Activated T-helper 2 cell treated with anti-CD3 and anti-CD28 coated beads, Interferon-gamma antibody, Interleukin-2, Interleukin-4, amounts not matched to agents 10 μg/mL and 5 μg/mL and 100 μg/mL, durations not matched to agents 14 hours and 24 hours and 36 hours (primary cell): ENCODE measurements at regions not wholly inside any gene's neighbourhood (a gene's known extent, or its start where the extent isn't known, plus 50 kb on each side); places are given as distances from the start of the nearest gene placed in this dataset.

Experiments
- DNase-seq: peaks from one replicate; pipeline ENCODE4 v3.0.0; 2021; ENCODE audit warnings: low spot score
- H3K27ac Mint-ChIP-seq: one replicate; pipeline ENCODE4 v1.8.0; 2021; ENCODE audit warnings: mixed read lengths
- H3K27me3 Mint-ChIP-seq: one replicate; pipeline ENCODE4 v1.8.0; 2021; ENCODE audit warnings: low read depth, mixed read lengths
- H3K36me3 Mint-ChIP-seq: one replicate; pipeline ENCODE4 v1.8.0; 2021; ENCODE audit warnings: low read depth, mixed read lengths
- H3K4me1 Mint-ChIP-seq: one replicate; pipeline ENCODE4 v1.8.0; 2021; ENCODE audit warnings: low read depth, mixed read lengths
- H3K4me3 Mint-ChIP-seq: one replicate; pipeline ENCODE4 v1.8.0; 2021; ENCODE audit warnings: low read depth, mild to moderate bottlenecking, moderate library complexity, mixed read lengths
- H3K9me3 Mint-ChIP-seq: one replicate; pipeline ENCODE4 v1.8.0; 2021; ENCODE audit warnings: mixed read lengths
- intact Hi-C: fragments of 100-400 bp; cut with micrococcal nuclease; formaldehyde crosslinking; loops from one replicate; pipeline ENCODE4 v1.15.1; 2023

GRCh38 chr12:126474703-126475102 lies 1409.5 kb downstream of the AACS start:
- H3K27ac Mint-ChIP-seq, result no peak overlapping the region
- no peaks in the 10 kb centered on the region for H3K36me3 Mint-ChIP-seq
- no peaks in the 10 kb centered on the region for H3K27me3 Mint-ChIP-seq
- H3K9me3 Mint-ChIP-seq, result peaks cover 42% of the 10 kb centered on the region
- H3K4me3 Mint-ChIP-seq, result no peak overlapping the region
- no peaks in the 10 kb centered on the region for H3K4me1 Mint-ChIP-seq
- intact Hi-C loops, result no loop called here
- DNase-seq, result no peak

DNA sequence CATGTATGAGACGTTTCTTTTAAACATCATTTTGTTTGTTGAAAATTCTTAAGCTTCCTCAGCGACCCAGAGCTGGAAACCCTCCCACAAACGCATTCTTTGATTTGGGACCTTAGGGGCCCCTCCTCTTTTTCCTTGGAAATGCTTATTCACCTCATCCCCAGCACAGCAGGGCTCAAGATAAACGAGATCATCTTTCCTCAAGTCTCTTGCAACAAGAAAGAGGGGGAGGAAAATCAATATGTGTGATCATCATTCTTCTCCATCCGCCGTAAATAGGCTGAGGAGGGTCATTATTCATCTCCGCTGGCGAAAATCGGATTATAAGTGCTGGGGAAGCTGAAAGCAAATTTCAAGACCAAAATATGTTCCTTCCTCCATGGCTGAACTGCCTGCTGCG lies 1415.2 kb downstream of the AACS start:
- H3K4me3 Mint-ChIP-seq, result no peak overlapping the region
- H3K9me3 Mint-ChIP-seq, result peaks cover 26% of the 10 kb centered on the region
- no peaks in the 10 kb centered on the region for H3K4me1 Mint-ChIP-seq
- DNase-seq, result no peak
- H3K27me3 Mint-ChIP-seq, result no peaks in the 10 kb centered on the region
- H3K36me3 Mint-ChIP-seq, result no peaks in the 10 kb centered on the region
- intact Hi-C loops, result no loop called here
- H3K27ac Mint-ChIP-seq, result no peak overlapping the region

- intact Hi-C loops, result no loop called here
- Mint-ChIP-seq H3K27ac (no peak overlapping the region), H3K4me3 (no peak overlapping the region), H3K36me3 (no peaks in the 10 kb centered on the region), H3K27me3 (no peaks in the 10 kb centered on the region), H3K9me3 (peaks cover 24% of the 10 kb centered on the region), H3K4me1 (no peaks in the 10 kb centered on the region)
- DNase-seq, result no peak
Measured at GRCh38 chr12:126481688-126482087, 1416.5 kb downstream of the AACS start.

GRCh38 chr12:126482238-126482889 lies 1417.1 kb downstream of the AACS start:
- H3K36me3 Mint-ChIP-seq, result no peaks in the 10 kb centered on the region
- no peaks in the 10 kb centered on the region for H3K27me3 Mint-ChIP-seq
- intact Hi-C loops, result no loop called here
- H3K9me3 Mint-ChIP-seq, result peaks cover 20% of the 10 kb centered on the region
- no peak overlapping the region for H3K4me3 Mint-ChIP-seq
- no peaks in the 10 kb centered on the region for H3K4me1 Mint-ChIP-seq
- H3K27ac Mint-ChIP-seq, result no peak overlapping the region
- no peak for DNase-seq

GRCh38 chr12:126483145-126484068 lies 1418.2 kb downstream of the AACS start:
- DNase-seq, result no peak
- H3K9me3 Mint-ChIP-seq, result peaks cover 12% of the 10 kb centered on the region
- intact Hi-C loops, result no loop called here
- no peak overlapping the region for H3K27ac Mint-ChIP-seq
- H3K27me3 Mint-ChIP-seq, result no peaks in the 10 kb centered on the region
- no peak overlapping the region for H3K4me3 Mint-ChIP-seq
- no peaks in the 10 kb centered on the region for H3K4me1 Mint-ChIP-seq
- H3K36me3 Mint-ChIP-seq, result no peaks in the 10 kb centered on the region

GRCh38 chr12:126487431-126487980 lies 1422.3 kb downstream of the AACS start:
- DNase-seq, result no peak
- H3K27me3 Mint-ChIP-seq, result no peaks in the 10 kb centered on the region
- H3K27ac Mint-ChIP-seq, result no peak overlapping the region
- H3K9me3 Mint-ChIP-seq, result peaks cover 16% of the 10 kb centered on the region
- intact Hi-C loops, result no loop called here
- no peaks in the 10 kb centered on the region for H3K4me1 Mint-ChIP-seq
- no peak overlapping the region for H3K4me3 Mint-ChIP-seq
- H3K36me3 Mint-ChIP-seq, result no peaks in the 10 kb centered on the region

DNA sequence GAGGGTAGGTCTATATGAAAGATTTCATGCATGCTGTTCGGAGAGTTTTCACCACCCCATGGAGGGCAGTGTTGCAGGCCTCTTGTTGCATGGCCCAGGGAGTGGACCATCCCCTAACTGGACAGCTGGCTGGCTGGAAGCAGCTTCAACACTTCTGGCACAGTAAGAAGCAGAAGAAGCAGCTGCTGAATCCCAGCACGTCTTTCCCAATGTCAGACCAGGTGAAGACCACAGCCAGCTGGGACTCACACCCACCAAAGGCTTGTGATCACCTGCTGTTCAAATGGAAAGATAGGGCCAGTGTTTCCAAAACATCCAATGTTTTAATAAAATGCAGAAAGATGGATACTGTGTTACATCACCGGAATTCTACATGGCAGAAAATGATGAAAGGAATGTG lies 1423.6 kb downstream of the AACS start:
- H3K36me3 Mint-ChIP-seq, result no peaks in the 10 kb centered on the region
- H3K4me1 Mint-ChIP-seq, result no peaks in the 10 kb centered on the region
- no peaks in the 10 kb centered on the region for H3K27me3 Mint-ChIP-seq
- no peak for DNase-seq
- H3K9me3 Mint-ChIP-seq, result peaks cover 16% of the 10 kb centered on the region
- intact Hi-C loops, result no loop called here
- no peak overlapping the region for H3K4me3 Mint-ChIP-seq
- no peak overlapping the region for H3K27ac Mint-ChIP-seq

DNA sequence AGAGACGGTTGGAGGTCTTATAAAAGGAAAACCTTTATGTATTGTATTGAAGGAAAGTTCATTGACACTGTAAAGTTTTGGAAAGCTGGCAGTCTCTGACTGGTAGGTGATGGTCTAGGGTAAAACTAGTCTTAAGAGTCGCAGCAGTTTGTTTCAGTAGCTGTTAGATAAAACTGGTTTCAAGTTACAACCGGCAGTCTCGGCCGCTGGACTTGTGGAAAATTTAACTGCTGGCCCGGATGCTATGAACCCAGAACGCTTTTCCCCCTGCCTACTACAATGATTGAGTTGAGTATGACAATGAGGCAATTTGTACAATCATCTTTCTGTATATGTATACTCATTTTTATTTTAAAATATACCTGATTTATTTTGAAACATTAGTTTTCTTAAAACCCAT lies 1426.9 kb downstream of the AACS start:
- Mint-ChIP-seq H3K27me3 (no peaks in the 10 kb centered on the region), H3K36me3 (no peaks in the 10 kb centered on the region), H3K4me3 (no peak overlapping the region), H3K4me1 (no peaks in the 10 kb centered on the region), H3K9me3 (peaks cover 12% of the 10 kb centered on the region), H3K27ac (no peak overlapping the region)
- intact Hi-C loops, result no loop called here
- DNase-seq, result no peak

DNA sequence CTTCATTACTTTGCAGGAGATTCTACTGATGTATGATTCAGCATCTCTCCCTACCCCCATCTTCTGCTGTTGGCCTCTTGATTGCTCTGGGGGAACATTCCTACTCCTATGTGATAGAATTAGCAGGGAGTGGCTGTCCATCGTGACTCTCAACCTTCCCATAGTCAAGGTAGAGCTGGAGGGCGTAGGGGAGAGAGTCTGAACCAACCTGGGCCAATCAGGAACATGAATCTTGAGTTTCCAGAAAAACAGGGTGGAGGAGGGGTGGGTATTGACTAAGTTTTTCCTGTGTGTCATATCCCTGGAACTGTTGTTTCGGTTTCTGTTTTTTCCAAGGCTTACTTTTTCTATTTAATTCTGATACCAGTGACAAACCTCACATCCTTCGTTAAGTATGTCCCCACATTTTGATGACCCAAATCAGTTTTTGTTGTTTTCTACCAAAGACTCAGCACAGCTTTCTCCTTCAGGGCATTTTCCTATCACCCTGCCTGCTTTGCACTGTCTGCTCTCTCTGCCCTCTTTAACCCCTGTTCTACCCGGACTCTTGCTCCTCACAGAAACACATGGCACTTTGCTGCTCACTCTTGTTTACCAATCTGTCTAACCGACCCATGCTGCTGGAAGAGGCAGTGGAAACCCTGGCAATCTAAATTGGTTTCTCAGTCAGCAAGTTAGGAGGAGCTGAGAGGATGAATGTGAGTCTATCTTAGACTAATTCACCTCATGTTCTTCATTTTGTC lies 1428.3 kb downstream of the AACS start:
- Mint-ChIP-seq H3K36me3 (no peaks in the 10 kb centered on the region), H3K27me3 (no peaks in the 10 kb centered on the region), H3K9me3 (peaks cover 12% of the 10 kb centered on the region), H3K4me1 (no peaks in the 10 kb centered on the region), H3K4me3 (no peak overlapping the region), H3K27ac (no peak overlapping the region)
- no peak for DNase-seq
- intact Hi-C loops, result no loop called here

DNA sequence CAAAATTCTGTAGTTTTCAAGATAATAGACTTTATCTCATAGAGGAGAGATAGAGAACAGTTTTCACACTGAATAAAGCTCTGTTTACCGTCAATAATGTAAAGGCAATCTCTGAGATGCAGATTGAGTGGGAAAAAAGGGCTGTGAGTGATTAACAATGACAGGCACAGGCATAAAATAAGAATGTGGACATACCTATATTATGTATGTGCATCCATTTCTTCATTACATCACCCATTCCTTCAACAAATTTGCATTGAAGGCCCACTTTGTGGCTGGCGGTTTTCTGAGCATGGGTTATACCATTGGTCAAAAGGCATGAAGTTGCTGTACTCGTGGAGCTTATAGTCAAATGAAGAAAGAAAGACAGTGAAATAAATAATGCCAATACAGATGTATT lies 1431.0 kb downstream of the AACS start:
- H3K4me3 Mint-ChIP-seq, result no peak overlapping the region
- H3K27ac Mint-ChIP-seq, result no peak overlapping the region
- H3K27me3 Mint-ChIP-seq, result no peaks in the 10 kb centered on the region
- H3K9me3 Mint-ChIP-seq, result peaks cover 9% of the 10 kb centered on the region
- intact Hi-C loops, result no loop called here
- no peaks in the 10 kb centered on the region for H3K36me3 Mint-ChIP-seq
- no peaks in the 10 kb centered on the region for H3K4me1 Mint-ChIP-seq
- no peak for DNase-seq

DNA sequence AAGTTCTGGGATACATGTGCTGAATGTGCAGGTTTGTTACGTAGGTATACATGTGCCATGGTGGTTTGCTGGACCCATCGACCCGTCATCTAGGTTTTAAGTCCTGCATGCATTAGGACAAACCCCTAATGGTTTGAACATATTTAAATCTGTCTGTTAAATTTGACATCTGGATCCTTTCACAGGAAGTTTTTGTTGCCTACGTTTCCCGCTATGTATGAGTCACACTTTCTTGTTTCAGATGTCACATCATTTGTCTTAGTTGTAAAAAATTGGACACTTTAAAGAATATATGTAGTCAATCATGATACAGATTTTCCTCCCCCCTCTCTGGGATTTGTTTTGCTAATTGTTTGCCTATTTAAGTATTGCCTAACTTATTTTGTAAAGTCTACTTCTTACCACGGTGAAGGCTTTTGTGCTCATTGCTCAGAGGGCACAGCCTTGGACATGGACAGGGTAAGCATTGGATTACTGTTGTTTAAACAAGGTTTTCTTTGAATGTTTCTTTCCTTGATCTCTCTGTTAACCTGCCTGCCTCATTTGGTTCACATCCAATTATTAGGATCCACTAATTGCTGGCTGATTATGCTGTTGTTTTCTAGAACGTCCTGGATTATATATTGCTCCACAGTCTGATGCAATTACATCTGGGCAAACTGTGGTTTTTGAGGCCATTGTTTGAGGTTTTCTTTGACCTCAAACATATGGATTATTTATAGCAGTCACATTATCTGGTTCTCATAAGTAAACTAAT lies 1441.4 kb downstream of the AACS start:
- Mint-ChIP-seq H3K27ac (no peak overlapping the region), H3K4me3 (no peak overlapping the region), H3K36me3 (no peaks in the 10 kb centered on the region), H3K27me3 (no peaks in the 10 kb centered on the region), H3K9me3 (peaks cover 31% of the 10 kb centered on the region), H3K4me1 (peaks cover 7% of the 10 kb centered on the region)
- DNase-seq, result no peak
- intact Hi-C loops, result no loop called here

GRCh38 chr12:126507231-126507630 lies 1442.0 kb downstream of the AACS start:
- no peak for DNase-seq
- intact Hi-C loops, result no loop called here
- Mint-ChIP-seq H3K4me3 (no peak overlapping the region), H3K4me1 (peaks cover 7% of the 10 kb centered on the region), H3K9me3 (peaks cover 32% of the 10 kb centered on the region), H3K27me3 (no peaks in the 10 kb centered on the region), H3K27ac (no peak overlapping the region), H3K36me3 (no peaks in the 10 kb centered on the region)
